Peyer's patch (tissue), 4 donors: ENCODE measurements at regions not wholly inside any gene's neighbourhood (a gene's known extent, or its start where the extent isn't known, plus 50 kb on each side); places are given as distances from the start of the nearest gene placed in this dataset.

Experiments used
- POLR2A ChIP-seq, 2 donors: fragments of 450-650 bp; IDR thresholded peaks; one replicate each; pipeline ENCODE4 v1.5.1; 2017; ENCODE audit warnings: antibody characterized with exemption in 2 of 2, mild to moderate bottlenecking in 2 of 2, moderate library complexity in 2 of 2
- TF ChIP-seq, protein P1 (sequence below), 6 experiments: fragments of 450-650 bp in 4 of 6; fragments of 200-600 bp in 2 of 6; sonication (generic) in 1 of 6; IDR thresholded peaks; one replicate each; pipeline ENCODE4 v1.5.1; 2017 to 2019; ENCODE audit warnings: antibody characterized with exemption in 6 of 6, mild to moderate bottlenecking in 3 of 6, moderate library complexity in 1 of 6

DNA sequence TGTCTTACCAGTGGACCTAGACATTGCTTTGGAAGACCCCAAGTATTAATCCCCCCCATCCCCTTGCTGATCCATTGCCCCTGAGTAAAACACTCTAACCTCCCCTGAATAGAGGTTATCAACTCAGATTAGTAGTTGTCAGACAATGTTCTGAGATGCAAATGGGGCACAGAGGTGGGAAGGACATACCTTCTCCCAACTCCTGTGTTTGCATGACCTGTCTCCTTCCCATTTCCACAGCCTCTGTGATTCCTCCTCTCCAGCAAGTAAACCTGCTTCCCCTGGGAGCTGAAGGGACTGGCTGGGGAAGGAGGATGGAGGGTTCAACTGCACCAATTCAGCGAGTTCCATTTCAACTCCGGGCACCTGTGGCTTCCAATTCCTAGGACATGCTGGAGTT is 199.8 kb upstream of the SASH1 start:
- TF ChIP-seq, protein P1, sequence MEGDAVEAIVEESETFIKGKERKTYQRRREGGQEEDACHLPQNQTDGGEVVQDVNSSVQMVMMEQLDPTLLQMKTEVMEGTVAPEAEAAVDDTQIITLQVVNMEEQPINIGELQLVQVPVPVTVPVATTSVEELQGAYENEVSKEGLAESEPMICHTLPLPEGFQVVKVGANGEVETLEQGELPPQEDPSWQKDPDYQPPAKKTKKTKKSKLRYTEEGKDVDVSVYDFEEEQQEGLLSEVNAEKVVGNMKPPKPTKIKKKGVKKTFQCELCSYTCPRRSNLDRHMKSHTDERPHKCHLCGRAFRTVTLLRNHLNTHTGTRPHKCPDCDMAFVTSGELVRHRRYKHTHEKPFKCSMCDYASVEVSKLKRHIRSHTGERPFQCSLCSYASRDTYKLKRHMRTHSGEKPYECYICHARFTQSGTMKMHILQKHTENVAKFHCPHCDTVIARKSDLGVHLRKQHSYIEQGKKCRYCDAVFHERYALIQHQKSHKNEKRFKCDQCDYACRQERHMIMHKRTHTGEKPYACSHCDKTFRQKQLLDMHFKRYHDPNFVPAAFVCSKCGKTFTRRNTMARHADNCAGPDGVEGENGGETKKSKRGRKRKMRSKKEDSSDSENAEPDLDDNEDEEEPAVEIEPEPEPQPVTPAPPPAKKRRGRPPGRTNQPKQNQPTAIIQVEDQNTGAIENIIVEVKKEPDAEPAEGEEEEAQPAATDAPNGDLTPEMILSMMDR (IDR thresholded peaks at IDR 0.05) = no peak
- no peak for TF ChIP-seq POLR2A (IDR thresholded peaks at IDR 0.05)
